Glomerular visceral epithelial cell (primary cell): ENCODE measurements at regions not wholly inside any gene's neighbourhood (a gene's known extent, or its start where the extent isn't known, plus 50 kb on each side); places are given as distances from the start of the nearest gene placed in this dataset.
A peak's percentile ranks its signal among the peaks of the same experiment; 100 is the strongest.

Experiments
- DNase-seq: peaks from one replicate; pipeline ENCODE4 v3.0.0-alpha.2; 2016; ENCODE audit errors: extremely low spot score

GRCh38 chr12:125193376-125194152 is 128.3 kb downstream of the AACS start:
- no peak for DNase-seq

GRCh38 chr12:125194163-125194773 is 129.0 kb downstream of the AACS start:
- peak; percentile 48 for DNase-seq

- no peak for DNase-seq
Observed at GRCh38 chr12:125194987-125195386, 129.8 kb downstream of the AACS start.

GRCh38 chr12:125197326-125197725 is 132.1 kb downstream of the AACS start:
- no peak for DNase-seq

- no peak for DNase-seq
Observed at GRCh38 chr12:125198652-125199051, 133.4 kb downstream of the AACS start.

- DNase-seq, result no peak
Observed at GRCh38 chr12:125201090-125201489, 135.9 kb downstream of the AACS start.

- DNase-seq, result no peak
Observed at GRCh38 chr12:125201940-125202339, 136.7 kb downstream of the AACS start.

GRCh38 chr12:125202421-125202820 is 137.2 kb downstream of the AACS start:
- DNase-seq, result no peak

GRCh38 chr12:125203145-125203765 is 138.0 kb downstream of the AACS start:
- DNase-seq, result no peak

GRCh38 chr12:125205386-125205785 is 140.2 kb downstream of the AACS start:
- DNase-seq, result no peak

- no peak for DNase-seq
Observed at GRCh38 chr12:125206711-125207110, 141.5 kb downstream of the AACS start.

GRCh38 chr12:125208334-125208733 is 143.1 kb downstream of the AACS start:
- DNase-seq, result no peak

GRCh38 chr12:125208942-125209341 is 143.7 kb downstream of the AACS start:
- DNase-seq, result no peak

GRCh38 chr12:125210104-125210755 is 145.0 kb downstream of the AACS start:
- DNase-seq, result no peak

GRCh38 chr12:125211464-125211863 is 146.2 kb downstream of the AACS start:
- DNase-seq, result no peak

- DNase-seq, result no peak
Observed at GRCh38 chr12:125214289-125214688, 149.1 kb downstream of the AACS start.

GRCh38 chr12:125216756-125217155 is 151.5 kb downstream of the AACS start:
- DNase-seq, result no peak

GRCh38 chr12:125217308-125217707 is 152.1 kb downstream of the AACS start:
- DNase-seq, result no peak

GRCh38 chr12:125218952-125219351 is 153.7 kb downstream of the AACS start:
- no peak for DNase-seq

GRCh38 chr12:125220404-125221273 is 155.4 kb downstream of the AACS start:
- DNase-seq, result no peak

GRCh38 chr12:125221602-125222001 is 156.4 kb downstream of the AACS start:
- DNase-seq, result no peak

GRCh38 chr12:125222876-125223275 is 157.6 kb downstream of the AACS start:
- DNase-seq, result no peak
